ENCODE measurements at regions not wholly inside any gene's neighbourhood (a gene's known extent, or its start where the extent isn't known, plus 50 kb on each side); places are given as distances from the start of the nearest gene placed in this dataset.
"Not testable (repeated sequence)": the region's sequence is repeated elsewhere in the genome, so short reads cannot be mapped to it uniquely, and the experiment has no call there.

DNA sequence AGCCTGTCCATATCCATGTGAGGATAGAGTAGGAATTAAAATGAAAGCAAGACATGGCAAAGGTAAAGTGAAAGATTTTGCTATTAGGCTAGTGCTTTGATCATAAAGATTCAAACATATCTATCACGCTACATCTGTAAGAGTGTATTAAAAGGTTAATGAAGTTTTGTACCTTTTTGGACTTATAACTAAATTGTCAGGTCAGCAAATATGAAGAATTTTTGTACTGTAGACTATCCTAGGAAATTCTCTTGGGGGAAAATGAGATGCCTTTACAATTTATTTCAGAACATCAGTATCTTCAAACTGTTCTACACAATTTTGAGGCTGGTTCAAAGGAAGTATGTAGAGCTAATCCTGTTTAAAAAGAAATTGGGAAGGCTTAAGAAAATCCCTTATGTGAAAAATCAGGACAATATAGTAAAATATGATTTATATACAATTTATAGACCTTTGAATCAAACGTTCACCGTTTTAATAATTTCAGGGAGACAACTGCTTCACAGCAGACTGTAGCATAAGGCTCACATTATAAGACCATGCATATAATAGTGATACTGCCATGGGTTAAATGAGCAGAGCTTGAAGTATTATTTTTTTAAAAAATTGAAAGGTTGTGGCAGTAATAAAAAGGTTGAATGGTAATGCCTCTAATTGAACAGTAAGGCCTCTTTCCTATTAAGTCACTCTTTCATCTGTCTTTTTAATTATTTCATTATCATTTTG lies 639.5 kb upstream of the ARRDC3 start:
- Histone ChIP-seq H3K9me3 (ENCODE audit: control insufficient read depth in 2 of 3, insufficient read depth in 1 of 3, low read length in 3 of 3) (no peaks in the 10 kb centered on the region), H3K27ac (ENCODE audit: low read depth in 2 of 2, low read length in 2 of 2) (no peak overlapping the region), H3K4me1 (ENCODE audit: control insufficient read depth in 2 of 3, insufficient read depth in 2 of 3, low read depth in 1 of 3, low read length in 3 of 3) (no peaks in the 10 kb centered on the region), H3K36me3 (ENCODE audit: control insufficient read depth in 2 of 3, insufficient read depth in 3 of 3, low read length in 3 of 3) (no peaks in the 10 kb centered on the region), H3K27me3 (ENCODE audit: control insufficient read depth, insufficient read depth, low read length) (no peaks in the 10 kb centered on the region), H3K9ac (ENCODE audit: low read length in 3 of 3) (no peak overlapping the region), H3K4me3 (ENCODE audit: low read length in 3 of 3) (no peak overlapping the region)
- TF ChIP-seq CTCF (IDR thresholded peaks at IDR 0.05; ENCODE audit: borderline replicate concordance, extremely low read depth, insufficient read depth): no peak
- DNase-seq (no peak), FAIRE-seq (no peak)
- intact Hi-C loops (cut with DNase I): no loop called here

DNA sequence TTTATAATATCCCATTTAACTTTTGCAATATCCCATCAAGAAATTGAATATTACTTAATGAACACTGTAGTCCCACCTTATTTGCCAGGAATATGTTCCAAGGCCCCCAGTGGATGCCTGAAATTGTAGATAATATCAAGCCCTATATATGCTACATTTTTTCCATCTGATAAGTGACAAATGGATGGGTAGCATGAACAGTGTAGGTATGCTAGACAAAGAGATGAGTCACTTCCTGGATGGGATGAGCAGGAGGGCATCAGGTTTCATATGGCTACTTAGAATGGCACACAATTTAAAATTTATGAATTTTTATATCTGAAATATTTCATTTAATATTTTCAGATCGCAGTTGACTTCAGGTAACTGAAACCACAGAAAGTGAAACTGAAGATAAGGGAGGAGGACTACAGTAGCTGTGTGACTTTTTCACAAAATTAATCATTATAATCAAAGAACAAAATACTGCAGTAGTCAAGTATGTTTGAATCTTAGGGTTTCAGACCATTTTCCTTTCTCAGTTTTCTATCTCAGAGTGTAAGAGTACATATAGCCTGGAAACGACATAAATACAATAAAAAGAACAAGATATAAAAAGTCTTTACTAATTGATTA lies 636.4 kb upstream of the ARRDC3 start:
- Histone ChIP-seq H3K27me3 (ENCODE audit: control insufficient read depth, insufficient read depth, low read length) (no peaks in the 10 kb centered on the region), H3K4me3 (ENCODE audit: low read length in 3 of 3) (no peak overlapping the region), H3K9me3 (ENCODE audit: control insufficient read depth in 2 of 3, insufficient read depth in 1 of 3, low read length in 3 of 3) (no peaks in the 10 kb centered on the region), H3K4me1 (ENCODE audit: control insufficient read depth in 2 of 3, insufficient read depth in 2 of 3, low read depth in 1 of 3, low read length in 3 of 3) (no peaks in the 10 kb centered on the region), H3K36me3 (ENCODE audit: control insufficient read depth in 2 of 3, insufficient read depth in 3 of 3, low read length in 3 of 3) (no peaks in the 10 kb centered on the region), H3K9ac (ENCODE audit: low read length in 3 of 3) (no peak overlapping the region), H3K27ac (ENCODE audit: low read depth in 2 of 2, low read length in 2 of 2) (no peak overlapping the region)
- FAIRE-seq (no peak), DNase-seq (no peak)
- TF ChIP-seq CTCF (IDR thresholded peaks at IDR 0.05; ENCODE audit: borderline replicate concordance, extremely low read depth, insufficient read depth): no peak
- intact Hi-C loops (cut with DNase I): no loop called here

DNA sequence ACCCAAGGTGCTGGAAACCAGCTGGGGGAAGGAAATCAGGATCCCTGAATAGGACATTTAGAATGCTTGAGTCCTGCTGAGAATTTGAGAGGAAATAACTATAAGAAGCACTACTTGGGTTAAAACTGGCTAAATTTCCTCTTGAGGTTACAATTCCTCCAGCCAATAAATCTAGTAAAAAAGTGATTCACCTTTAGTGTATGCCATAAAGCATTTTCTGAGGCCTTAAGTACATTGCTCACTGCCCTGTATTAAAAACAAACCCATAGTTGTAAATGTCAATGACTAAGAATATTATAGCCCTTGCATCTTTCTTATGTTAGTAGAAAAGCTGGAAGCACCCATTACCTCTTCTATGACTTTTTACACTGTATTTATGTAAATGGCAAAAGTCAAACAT lies 634.7 kb upstream of the ARRDC3 start:
- H3K4me3 ChIP-seq (ENCODE audit: low read length in 3 of 3): no peak overlapping the region
- H3K9me3 ChIP-seq (ENCODE audit: control insufficient read depth in 2 of 3, insufficient read depth in 1 of 3, low read length in 3 of 3): no peaks in the 10 kb centered on the region
- DNase-seq (peak in 2 of 5 donors; percentile 14 to 48), FAIRE-seq (no peak)
- no peak for TF ChIP-seq CTCF (IDR thresholded peaks at IDR 0.05; ENCODE audit: borderline replicate concordance, extremely low read depth, insufficient read depth)
- H3K4me1 ChIP-seq (ENCODE audit: control insufficient read depth in 2 of 3, insufficient read depth in 2 of 3, low read depth in 1 of 3, low read length in 3 of 3): no peaks in the 10 kb centered on the region
- no peak overlapping the region for H3K9ac ChIP-seq (ENCODE audit: low read length in 3 of 3)
- no peaks in the 10 kb centered on the region for H3K27me3 ChIP-seq (ENCODE audit: control insufficient read depth, insufficient read depth, low read length)
- no peaks in the 10 kb centered on the region for H3K36me3 ChIP-seq (ENCODE audit: control insufficient read depth in 2 of 3, insufficient read depth in 3 of 3, low read length in 3 of 3)
- no peak overlapping the region for H3K27ac ChIP-seq (ENCODE audit: low read depth in 2 of 2, low read length in 2 of 2)
- intact Hi-C loops (cut with DNase I): no loop called here

DNA sequence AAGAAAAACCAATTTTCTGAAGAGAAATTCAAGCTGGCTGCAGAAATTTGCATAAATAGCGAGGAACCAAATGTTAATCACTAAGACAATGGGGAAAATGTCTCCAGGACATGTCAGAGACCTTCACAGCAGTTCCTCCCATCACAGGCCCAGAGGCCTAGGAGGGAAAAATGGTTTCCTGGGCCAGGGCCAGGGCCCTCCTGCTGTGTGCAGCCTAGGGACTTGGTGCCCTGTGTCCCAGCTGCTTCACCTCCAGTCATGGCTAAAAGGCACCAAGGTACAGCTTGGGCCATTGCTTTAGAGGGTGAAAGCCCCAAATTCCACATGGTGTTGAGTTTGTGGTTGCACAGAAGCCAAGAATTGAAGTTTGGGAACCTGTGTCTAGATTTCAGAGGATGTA lies 628.7 kb upstream of the ARRDC3 start:
- H3K4me1 ChIP-seq (ENCODE audit: control insufficient read depth in 2 of 3, insufficient read depth in 2 of 3, low read depth in 1 of 3, low read length in 3 of 3); H3K9me3 ChIP-seq (ENCODE audit: control insufficient read depth in 2 of 3, insufficient read depth in 1 of 3, low read length in 3 of 3); FAIRE-seq; H3K27me3 ChIP-seq (ENCODE audit: control insufficient read depth, insufficient read depth, low read length); H3K9ac ChIP-seq (ENCODE audit: low read length in 3 of 3); intact Hi-C loops (cut with DNase I); H3K27ac ChIP-seq (ENCODE audit: low read depth in 2 of 2, low read length in 2 of 2); H3K4me3 ChIP-seq (ENCODE audit: low read length in 3 of 3); H3K36me3 ChIP-seq (ENCODE audit: control insufficient read depth in 2 of 3, insufficient read depth in 3 of 3, low read length in 3 of 3): not testable (repeated sequence)
- DNase-seq: peak in 1 of 5 donors; percentile 16
